ENCODE measurements at regions not wholly inside any gene's neighbourhood (a gene's known extent, or its start where the extent isn't known, plus 50 kb on each side); places are given as distances from the start of the nearest gene placed in this dataset.

GRCh38 chr1:229798558-229798957 lies 172.5 kb downstream of the URB2 start:
- no peak for TF ChIP-seq CTCF (IDR thresholded peaks at IDR 0.05; ENCODE audit: low read depth, low read length)
- no peak for DNase-seq
- H3K9me3 ChIP-seq (ENCODE audit: severe bottlenecking): no peaks in the 10 kb centered on the region
- no peak overlapping the region for H3K27ac ChIP-seq
- H3K4me3 ChIP-seq (ENCODE audit: low read depth, low read length): no peak overlapping the region
- H3K27me3 ChIP-seq (ENCODE audit: insufficient read depth, low read depth, severe bottlenecking): no peaks in the 10 kb centered on the region
- H3K36me3 ChIP-seq: no peaks in the 10 kb centered on the region

GRCh38 chr1:229803626-229804217 lies 177.7 kb downstream of the URB2 start:
- no peak for DNase-seq
- TF ChIP-seq CTCF (IDR thresholded peaks at IDR 0.05; ENCODE audit: low read depth, low read length): no peak
- no peak overlapping the region for H3K4me3 ChIP-seq (ENCODE audit: low read depth, low read length)
- H3K27me3 ChIP-seq (ENCODE audit: insufficient read depth, low read depth, severe bottlenecking): no peaks in the 10 kb centered on the region
- no peak overlapping the region for H3K27ac ChIP-seq
- no peaks in the 10 kb centered on the region for H3K9me3 ChIP-seq (ENCODE audit: severe bottlenecking)
- no peaks in the 10 kb centered on the region for H3K36me3 ChIP-seq

GRCh38 chr1:229808272-229808671 lies 182.2 kb downstream of the URB2 start:
- TF ChIP-seq CTCF (IDR thresholded peaks at IDR 0.05; ENCODE audit: low read depth, low read length): no peak

GRCh38 chr1:229810140-229810539 lies 184.1 kb downstream of the URB2 start:
- Histone ChIP-seq H3K27ac (no peak overlapping the region), H3K36me3 (no peaks in the 10 kb centered on the region), H3K27me3 (ENCODE audit: insufficient read depth, low read depth, severe bottlenecking) (no peaks in the 10 kb centered on the region), H3K9me3 (ENCODE audit: severe bottlenecking) (no peaks in the 10 kb centered on the region), H3K4me3 (ENCODE audit: low read depth, low read length) (no peak overlapping the region)
- DNase-seq: no peak
- TF ChIP-seq CTCF (IDR thresholded peaks at IDR 0.05; ENCODE audit: low read depth, low read length): no peak

More at GRCh38 chr1:229808272-229808671, 182.2 kb downstream of the URB2 start:
- Histone ChIP-seq H3K27me3 (ENCODE audit: insufficient read depth, low read depth, severe bottlenecking) (no peaks in the 10 kb centered on the region), H3K9me3 (ENCODE audit: severe bottlenecking) (no peaks in the 10 kb centered on the region), H3K36me3 (no peaks in the 10 kb centered on the region), H3K4me3 (ENCODE audit: low read depth, low read length) (no peak overlapping the region), H3K27ac (no peak overlapping the region)
- no peak for DNase-seq

- no peaks in the 10 kb centered on the region for H3K36me3 ChIP-seq
- H3K27me3 ChIP-seq (ENCODE audit: insufficient read depth, low read depth, severe bottlenecking): no peaks in the 10 kb centered on the region
- H3K27ac ChIP-seq: no peak overlapping the region
- no peaks in the 10 kb centered on the region for H3K9me3 ChIP-seq (ENCODE audit: severe bottlenecking)
- no peak overlapping the region for H3K4me3 ChIP-seq (ENCODE audit: low read depth, low read length)
- DNase-seq: no peak
- no peak for TF ChIP-seq CTCF (IDR thresholded peaks at IDR 0.05; ENCODE audit: low read depth, low read length)
These were observed 184.9 kb downstream of the URB2 start for GRCh38 chr1:229810961-229811360.

DNA sequence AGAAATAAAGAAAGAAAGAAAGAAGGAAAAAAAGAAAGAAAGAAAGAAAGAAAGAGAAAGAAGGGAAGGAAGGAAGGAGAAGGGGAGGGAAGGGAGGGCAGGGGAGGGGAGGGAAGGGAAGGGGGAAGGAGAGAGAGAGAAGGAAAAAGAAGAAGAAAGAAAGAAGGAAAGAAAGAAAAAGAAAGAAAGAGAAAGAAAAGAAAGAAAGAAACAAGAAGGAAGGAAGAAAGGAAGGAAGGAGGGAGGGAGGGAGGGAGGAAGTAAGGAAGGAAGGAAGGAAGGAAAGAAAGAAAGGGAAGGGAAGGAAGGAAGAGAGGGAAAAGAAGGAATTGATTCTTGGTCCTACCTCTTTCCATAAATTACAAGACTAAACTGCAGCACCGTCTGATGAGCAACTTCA lies 186.1 kb downstream of the URB2 start:
- no peak for TF ChIP-seq CTCF (IDR thresholded peaks at IDR 0.05; ENCODE audit: low read depth, low read length)
- no peak for DNase-seq
- H3K36me3 ChIP-seq: no peaks in the 10 kb centered on the region
- no peak overlapping the region for H3K4me3 ChIP-seq (ENCODE audit: low read depth, low read length)
- H3K27ac ChIP-seq: no peak overlapping the region
- no peaks in the 10 kb centered on the region for H3K27me3 ChIP-seq (ENCODE audit: insufficient read depth, low read depth, severe bottlenecking)
- H3K9me3 ChIP-seq (ENCODE audit: severe bottlenecking): no peaks in the 10 kb centered on the region

All from WERI-Rb-1 (cell line).